B cell (primary cell): ENCODE measurements at regions not wholly inside any gene's neighbourhood (a gene's known extent, or its start where the extent isn't known, plus 50 kb on each side); places are given as distances from the start of the nearest gene placed in this dataset.

Experiments
- ATAC-seq: fragments of 200-7000 bp; cut with Tn5 transposase; one replicate; pipeline ENCODE4 v1.10.0; 2021; ENCODE audit warnings: low read depth, mild to moderate bottlenecking, moderate number of reproducible peaks, moderate library complexity
- CTCF ChIA-PET: fragments of 350-600 bp; sonication (Branson Sonifier 250); formaldehyde crosslinking; loops from one replicate; lab custom pipeline; 2021; ENCODE audit warnings: antibody characterized with exemption, inconsistent platforms; lab: Charles Lee
- POLR2A ChIA-PET: fragments of 350-600 bp; sonication (Branson Sonifier 250); formaldehyde crosslinking; loops from one replicate; lab custom pipeline; 2021; ENCODE audit warnings: antibody characterized with exemption; lab: Charles Lee
- DNase-seq: peaks from one replicate; pipeline ENCODE4 v3.0.0; 2013
- H2AFZ ChIP-seq: 2 replicates; pipeline ENCODE4 v1.6.1; 2012; ENCODE audit warnings: mild to moderate bottlenecking, low read depth, low read length; ENCODE audit not compliant: insufficient read depth, poor library complexity, severe bottlenecking
- H3K27ac ChIP-seq, 2 donors: 1 replicate in 1 of 2; 2 replicates in 1 of 2; pipeline ENCODE4 v1.5.1; 2012 to 2013; ENCODE audit warnings: low read length in 2 of 2, mild to moderate bottlenecking in 2 of 2, moderate library complexity in 1 of 2
- H3K27me3 ChIP-seq, 4 experiments: fragments of 200-600 bp in 1 of 4; sonication (generic) in 1 of 4; replicated peaks in 1 of 4; 1 replicate in 2 of 4; 2 replicates in 2 of 4; pipeline versions ENCODE4 v1.6.1 to v1.7.0; 2013 to 2016; ENCODE audit warnings: low read length in 3 of 4, mild to moderate bottlenecking in 2 of 4, mixed read lengths in 1 of 4, moderate library complexity in 1 of 4; ENCODE audit not compliant: insufficient read depth in 4 of 4, control insufficient read depth in 3 of 4; ENCODE audit errors: control extremely low read depth in 1 of 4
- H3K36me3 ChIP-seq, 2 experiments: replicated peaks in 1 of 2; 1 replicate in 1 of 2; 2 replicates in 1 of 2; pipeline versions ENCODE4 v1.6.1 to v1.7.1; 2013; ENCODE audit warnings: low read length in 1 of 2; ENCODE audit not compliant: insufficient read depth in 2 of 2, control insufficient read depth in 1 of 2; ENCODE audit errors: control extremely low read depth in 1 of 2, extremely low read depth in 1 of 2
- H3K4me1 ChIP-seq, 2 donors: fragments of 200-600 bp in 1 of 2; sonication (generic) in 1 of 2; 1 replicate in 1 of 2; 2 replicates in 1 of 2; pipeline versions ENCODE4 v1.5.1 to v1.6.1; 2013 to 2017; ENCODE audit warnings: low read length in 2 of 2; ENCODE audit not compliant: control insufficient read depth in 2 of 2, insufficient read depth in 2 of 2
- H3K4me2 ChIP-seq: replicated peaks from 2 replicates; pipeline ENCODE3; 2012; ENCODE audit warnings: mild to moderate bottlenecking, low read depth, low read length; ENCODE audit not compliant: poor library complexity, severe bottlenecking
- H3K4me3 ChIP-seq, 5 experiments: fragments of 200-600 bp in 1 of 5; sonication (generic) in 1 of 5; 1 replicate in 3 of 5; 2 replicates in 2 of 5; pipeline versions ENCODE4 v1.5.1 to v1.7.0; 2011 to 2016; ENCODE audit warnings: low read length in 4 of 5, mild to moderate bottlenecking in 4 of 5, low read depth in 2 of 5, control low read depth in 1 of 5, moderate library complexity in 1 of 5; ENCODE audit not compliant: insufficient read depth in 1 of 5; ENCODE audit errors: control extremely low read depth in 1 of 5, extremely low read depth in 1 of 5
- H3K79me2 ChIP-seq: fragments of 200-600 bp; sonication (generic); one replicate; pipeline ENCODE4 v1.6.0; 2016; ENCODE audit warnings: low read length; ENCODE audit not compliant: control insufficient read depth, insufficient read depth
- H3K9ac ChIP-seq: fragments of 200-600 bp; sonication (generic); 2 replicates; pipeline ENCODE4 v1.6.1; 2017; ENCODE audit warnings: mild to moderate bottlenecking, low read length, moderate library complexity
- H3K9me3 ChIP-seq, 3 donors: one replicate each; pipeline versions ENCODE4 v1.6.1 to v1.7.1; 2013; ENCODE audit warnings: low read length in 2 of 3; ENCODE audit not compliant: control insufficient read depth in 2 of 3, insufficient read depth in 1 of 3; ENCODE audit errors: control extremely low read depth in 1 of 3
- H4K20me1 ChIP-seq: 2 replicates; pipeline ENCODE4 v1.6.0; 2012; ENCODE audit warnings: mild to moderate bottlenecking, low read length; ENCODE audit not compliant: insufficient read depth, control insufficient read depth, poor library complexity, severe bottlenecking
- H3K27ac Mint-ChIP-seq: one replicate; pipeline ENCODE4 v1.8.0; 2021; ENCODE audit warnings: mixed read lengths
- H3K27me3 Mint-ChIP-seq: one replicate; pipeline ENCODE4 v1.8.0; 2021; ENCODE audit warnings: mixed read lengths
- H3K4me1 Mint-ChIP-seq: one replicate; pipeline ENCODE4 v1.8.0; 2021; ENCODE audit warnings: mixed read lengths
- H3K4me3 Mint-ChIP-seq: one replicate; pipeline ENCODE4 v1.8.0; 2021; ENCODE audit warnings: mixed read lengths
- H3K9me3 Mint-ChIP-seq: one replicate; pipeline ENCODE4 v1.8.0; 2022; ENCODE audit warnings: mixed read lengths; ENCODE audit not compliant: insufficient read depth
- CTCF ChIP-seq: fragments of 200-600 bp; IDR thresholded peaks from one replicate; pipeline ENCODE4 v1.8.0; 2022; ENCODE audit warnings: antibody characterized with exemption, mild to moderate bottlenecking
- EZH2 ChIP-seq: IDR thresholded peaks from 2 replicates; pipeline ENCODE4 v1.6.1; 2012; ENCODE audit warnings: borderline replicate concordance, low read depth, mild to moderate bottlenecking, moderate library complexity, low read length; ENCODE audit not compliant: insufficient read depth, poor library complexity, severe bottlenecking
- WGBS: methylation state at CpG from one replicate; pipeline ENCODE4 v1.1.5; 2013; ENCODE audit warnings: missing lambda C conversion rate; ENCODE audit not compliant: insufficient coverage; 5-methylcytosine and 5-hydroxymethylcytosine counted together
- intact Hi-C: fragments of 100-400 bp; cut with micrococcal nuclease; formaldehyde crosslinking; loops from one replicate; pipeline ENCODE4 v1.10.0; 2022

GRCh38 chr15:93257920-93258319 lies 168.9 kb upstream of the RGMA start:
- no peak overlapping the region for H3K4me2 ChIP-seq
- H3K4me3 Mint-ChIP-seq, result no peak overlapping the region
- no peaks in the 10 kb centered on the region for H3K4me1 Mint-ChIP-seq
- no peaks in the 10 kb centered on the region for H4K20me1 ChIP-seq
- H3K79me2 ChIP-seq, result no peaks in the 10 kb centered on the region
- H3K9ac ChIP-seq, result no peak overlapping the region
- no peak overlapping the region for H3K4me3 ChIP-seq
- intact Hi-C loops, result no loop called here
- DNase-seq (no peak), ATAC-seq (no peak)
- POLR2A ChIA-PET, result no interaction called here
- H2AFZ ChIP-seq, result no peak overlapping the region
- no peaks in the 10 kb centered on the region for H3K36me3 ChIP-seq
- no peaks in the 10 kb centered on the region for H3K9me3 Mint-ChIP-seq
- CTCF ChIA-PET, result no interaction called here
- H3K27me3 ChIP-seq, result no peaks in the 10 kb centered on the region
- no peak overlapping the region for H3K27ac Mint-ChIP-seq
- 96% methylated on average over 3 of the region's 3 CpGs for WGBS
- TF ChIP-seq EZH2 (no peak), CTCF (no peak)
- H3K4me1 ChIP-seq, result no peaks in the 10 kb centered on the region
- no peak overlapping the region for H3K27ac ChIP-seq
- peaks cover 6% of the 10 kb centered on the region for H3K27me3 Mint-ChIP-seq
- peaks cover 0 to 5% (median 0%) of the 10 kb centered on the region in 3 donors for H3K9me3 ChIP-seq

GRCh38 chr15:93253681-93254080 lies 164.7 kb upstream of the RGMA start:
- H3K27ac Mint-ChIP-seq, result no peak overlapping the region
- DNase-seq (no peak), ATAC-seq (no peak)
- H3K27ac ChIP-seq, result no peak overlapping the region
- ChIA-PET POLR2A (no interaction called here), CTCF (no interaction called here)
- no peaks in the 10 kb centered on the region for H3K27me3 Mint-ChIP-seq
- H3K4me3 Mint-ChIP-seq, result no peak overlapping the region
- no peak overlapping the region for H3K4me2 ChIP-seq
- no peak overlapping the region for H3K4me3 ChIP-seq
- no peak overlapping the region for H2AFZ ChIP-seq
- no peaks in the 10 kb centered on the region for H3K79me2 ChIP-seq
- WGBS, result 77% methylated on average over 3 of the region's 3 CpGs
- intact Hi-C loops, result no loop called here
- no peaks in the 10 kb centered on the region for H3K4me1 Mint-ChIP-seq
- H3K9ac ChIP-seq, result no peak overlapping the region
- H4K20me1 ChIP-seq, result no peaks in the 10 kb centered on the region
- no peaks in the 10 kb centered on the region for H3K36me3 ChIP-seq
- no peaks in the 10 kb centered on the region for H3K9me3 Mint-ChIP-seq
- H3K4me1 ChIP-seq, result no peaks in the 10 kb centered on the region
- H3K9me3 ChIP-seq, result peaks cover 0 to 4% (median 0%) of the 10 kb centered on the region in 3 donors
- TF ChIP-seq CTCF, result no peak
- TF ChIP-seq EZH2, result no peak
- no peaks in the 10 kb centered on the region for H3K27me3 ChIP-seq
